T47D (cell line): ENCODE measurements at regions not wholly inside any gene's neighbourhood (a gene's known extent, or its start where the extent isn't known, plus 50 kb on each side); places are given as distances from the start of the nearest gene placed in this dataset.
"Not testable (repeated sequence)": the region's sequence is repeated elsewhere in the genome, so short reads cannot be mapped to it uniquely, and the experiment has no call there.

Experiments used
- DNase-seq, 2 experiments: peaks; one replicate each; pipeline versions ENCODE4 v3.0.0 to v3.0.0-alpha.2; 2011 to 2012; ENCODE audit warnings: low read depth in 1 of 2, low spot score in 1 of 2
- JUND ChIP-seq: IDR thresholded peaks from 2 replicates; pipeline ENCODE4 v1.6.1; 2012; ENCODE audit warnings: low read depth
- in situ Hi-C: cut with HindIII; loops from 2 replicates; pipeline ENCODE4 v1.10.0; 2016; ENCODE audit warnings: low sequenced_read_pairs, low pct_unique_long_range_greater_than_20kb

DNA sequence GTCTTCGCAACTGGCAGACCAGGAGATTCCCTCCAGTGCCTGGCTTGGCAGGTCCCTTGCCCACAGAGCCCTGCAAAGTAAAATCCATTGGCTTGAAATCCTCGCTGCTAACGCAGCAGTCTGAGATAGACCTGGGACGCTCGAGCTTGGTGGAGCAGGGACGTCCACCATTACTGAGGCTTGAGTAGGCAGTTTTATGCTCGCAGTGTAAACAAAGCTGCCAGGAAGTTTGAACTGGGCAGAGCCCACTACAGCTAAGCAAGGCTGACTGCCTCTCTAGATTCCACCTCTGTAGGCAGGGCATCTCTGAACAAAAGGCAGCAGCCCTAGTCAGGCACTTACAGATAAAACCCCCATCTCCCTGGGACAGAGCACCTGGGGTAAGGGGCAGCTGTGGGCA is 205.0 kb upstream of the MME start:
- DNase-seq, result no peak
- in situ Hi-C loops, result no loop called here
- no peak for TF ChIP-seq JUND

DNA sequence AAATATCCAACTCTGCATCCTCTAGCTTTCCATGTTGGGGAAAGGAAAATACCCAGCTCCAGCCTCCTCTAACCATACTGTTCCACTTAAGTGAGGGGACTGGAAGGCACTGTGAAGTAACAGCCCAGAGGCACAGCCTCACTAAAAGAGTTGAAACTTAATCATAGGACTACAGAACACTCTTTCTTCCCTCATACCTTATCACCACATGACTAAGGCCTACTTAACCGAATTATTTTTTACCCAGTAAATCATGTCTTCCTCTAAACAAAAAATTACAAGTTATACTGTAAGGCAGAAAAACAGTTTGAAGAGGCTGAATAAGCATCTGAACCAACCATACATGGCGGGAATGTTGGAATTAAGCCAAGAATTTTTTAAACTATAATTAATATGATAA is 207.4 kb upstream of the MME start:
- in situ Hi-C loops, result no loop called here

DNA sequence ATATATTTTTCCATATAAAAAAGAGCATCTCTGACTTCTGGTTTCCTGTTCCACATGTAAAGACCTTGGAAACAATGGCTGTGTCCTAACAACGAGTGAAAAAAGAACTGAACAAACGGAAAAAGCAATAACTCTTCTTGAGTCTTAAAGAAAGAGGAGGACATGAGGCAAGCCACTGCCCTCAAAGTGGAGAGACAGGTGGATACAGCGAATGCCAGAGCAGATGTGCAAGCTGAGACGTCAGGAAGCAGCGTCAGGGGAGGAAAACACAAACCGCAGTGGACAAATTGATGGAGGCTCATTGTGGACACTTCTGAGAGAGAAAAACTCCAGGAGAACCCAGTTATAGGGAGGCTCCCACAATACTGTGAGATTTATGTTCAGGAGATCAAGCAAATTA is 208.0 kb upstream of the MME start:
- DNase-seq, result peak in 1 of 2 experiments; percentile 35
- in situ Hi-C loops, result no loop called here

More for the DNA sequence above, 207.4 kb upstream of the MME start:
- no peak for TF ChIP-seq JUND
- no peak for DNase-seq

DNA sequence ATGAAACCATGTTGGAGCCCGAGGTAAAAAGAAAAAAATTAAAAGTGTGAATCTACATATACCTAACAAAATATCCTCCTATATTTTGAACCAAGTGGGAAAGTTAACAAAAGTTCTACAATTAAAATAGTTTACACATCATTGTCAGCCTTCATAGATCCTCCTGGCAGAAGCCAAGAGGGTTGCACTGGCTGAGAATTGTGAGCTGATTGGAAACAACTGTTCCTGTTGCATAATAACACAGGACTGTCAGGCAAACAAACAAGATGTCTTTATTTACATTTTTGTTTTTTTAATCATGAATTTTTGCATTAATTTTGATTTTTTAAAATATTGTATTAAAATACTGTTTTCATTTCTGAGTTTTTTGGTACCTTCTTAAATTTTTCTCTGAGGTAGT is 215.2 kb upstream of the MME start:
- DNase-seq, result no peak
- in situ Hi-C loops, result no loop called here
- no peak for TF ChIP-seq JUND

More for the DNA sequence above, 208.0 kb upstream of the MME start:
- no peak for TF ChIP-seq JUND

DNA sequence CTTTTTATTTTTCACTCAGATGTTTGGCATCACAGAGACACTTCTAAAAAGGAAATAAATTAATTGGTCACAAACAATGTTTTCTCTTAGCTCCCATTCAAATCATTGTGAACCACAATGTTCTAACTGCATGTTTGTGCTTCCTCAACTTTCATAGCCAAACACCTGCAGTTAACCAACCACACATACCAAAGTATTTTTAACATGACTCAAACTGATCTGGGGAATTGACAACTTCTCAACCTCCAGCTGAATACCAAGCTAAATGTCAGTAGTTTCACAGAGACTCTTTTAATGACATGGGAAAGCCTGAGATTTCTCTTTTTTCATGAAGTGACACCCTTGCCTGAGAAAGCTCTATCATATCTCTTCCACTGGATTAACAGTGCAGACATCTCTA is 217.9 kb upstream of the MME start:
- no peak for TF ChIP-seq JUND
- peak in 1 of 2 experiments; percentile 34 for DNase-seq
- in situ Hi-C loops, result no loop called here

DNA sequence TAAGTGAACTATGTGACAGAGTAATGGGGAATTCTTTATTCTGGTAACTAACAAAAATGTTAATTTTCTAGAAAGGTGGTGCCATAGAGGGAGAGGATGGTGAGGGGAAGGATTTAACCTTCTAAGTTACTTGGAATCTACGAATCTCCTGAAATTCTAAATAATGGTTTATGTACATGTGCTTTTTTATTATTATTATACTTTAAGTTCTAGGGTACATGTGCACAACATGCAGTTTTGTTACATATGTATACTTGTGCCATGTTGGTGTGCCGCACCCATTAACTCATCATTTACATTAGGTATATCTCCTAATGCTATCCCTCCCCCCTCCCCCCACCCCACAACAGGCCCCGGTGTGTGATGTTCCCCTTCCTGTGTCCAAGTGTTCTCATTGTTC is 227.1 kb upstream of the MME start:
- in situ Hi-C loops, DNase-seq: not testable (repeated sequence)

DNA sequence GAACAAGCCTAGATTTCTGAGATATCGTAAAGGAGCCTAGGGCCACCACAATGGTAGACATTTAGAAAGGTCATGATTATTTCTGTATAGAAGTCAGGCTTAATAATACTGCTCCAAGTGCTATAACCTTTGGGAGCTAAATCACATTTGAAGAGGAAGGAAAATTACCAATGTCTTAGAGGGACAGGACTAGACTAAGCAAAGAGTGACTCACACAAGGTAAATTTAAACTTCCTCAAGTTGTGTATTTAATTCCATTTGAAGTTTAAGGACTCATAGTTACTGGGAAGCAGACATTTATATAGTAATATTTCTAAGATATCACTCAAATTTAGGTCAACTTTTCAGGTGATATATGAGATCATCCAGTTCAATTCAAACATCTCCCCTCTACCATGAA is 227.6 kb upstream of the MME start:
- no peak for TF ChIP-seq JUND
- no peak for DNase-seq

DNA sequence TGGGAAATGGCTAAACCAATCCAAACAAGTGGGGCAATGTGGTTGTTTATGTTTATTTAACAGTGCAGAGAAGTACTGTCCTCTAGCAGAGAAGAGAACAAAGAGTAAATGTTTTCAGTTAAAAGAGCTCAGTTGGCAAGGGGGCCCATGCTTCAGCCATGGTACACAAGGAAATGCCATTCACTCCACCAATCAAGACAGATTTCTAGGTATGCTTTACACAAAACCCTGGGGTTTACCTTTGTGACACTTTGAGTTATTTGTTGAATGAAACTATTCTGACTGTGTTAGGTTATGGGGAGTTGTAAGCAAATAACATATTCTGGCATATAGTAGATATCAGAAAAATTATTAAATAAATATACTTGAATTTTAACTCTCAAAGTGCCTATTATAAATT is 228.5 kb upstream of the MME start:
- DNase-seq, result no peak
- in situ Hi-C loops, result no loop called here
- no peak for TF ChIP-seq JUND

More for the DNA sequence above, 227.6 kb upstream of the MME start:
- in situ Hi-C loops, result no loop called here

DNA sequence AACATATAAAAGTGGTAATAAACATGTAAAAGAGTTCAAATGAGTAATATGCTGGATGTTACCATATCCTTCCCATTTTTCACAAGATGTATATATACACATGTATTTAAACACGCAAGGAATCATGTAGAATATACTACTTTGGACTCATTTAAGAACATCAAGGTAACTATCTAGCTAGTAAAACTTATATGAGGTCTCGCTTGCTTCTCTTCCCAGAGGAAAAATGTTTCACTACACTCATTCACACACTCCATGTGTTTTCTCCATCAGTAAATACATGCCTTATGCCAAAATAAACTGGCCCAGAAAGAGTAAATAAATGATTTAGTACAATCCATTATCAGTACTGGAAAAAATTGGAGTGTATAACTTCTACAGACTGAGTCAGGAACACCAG is 229.2 kb upstream of the MME start:
- no peak for TF ChIP-seq JUND
- no peak for DNase-seq
- in situ Hi-C loops, result no loop called here

DNA sequence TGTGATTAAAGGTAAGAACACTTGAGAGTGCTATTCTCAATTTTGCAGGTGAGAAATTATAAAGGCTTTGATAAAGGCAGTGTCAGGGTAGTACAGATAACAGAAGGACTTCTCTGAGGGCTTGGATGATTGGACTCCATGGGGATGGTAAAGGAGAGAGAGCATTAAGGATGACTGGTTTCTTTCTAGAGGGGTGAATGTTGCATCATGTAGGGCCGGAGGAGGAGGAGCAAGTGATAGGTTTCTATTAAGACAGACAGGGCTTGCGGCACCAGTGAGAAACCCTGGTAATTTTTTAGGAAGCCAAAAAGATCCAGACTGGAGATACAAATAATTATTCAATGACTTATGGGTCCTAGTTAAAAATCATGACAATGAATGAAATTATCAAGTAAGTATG is 230.7 kb upstream of the MME start:
- no peak for TF ChIP-seq JUND
- no peak for DNase-seq
- in situ Hi-C loops, result no loop called here

DNA sequence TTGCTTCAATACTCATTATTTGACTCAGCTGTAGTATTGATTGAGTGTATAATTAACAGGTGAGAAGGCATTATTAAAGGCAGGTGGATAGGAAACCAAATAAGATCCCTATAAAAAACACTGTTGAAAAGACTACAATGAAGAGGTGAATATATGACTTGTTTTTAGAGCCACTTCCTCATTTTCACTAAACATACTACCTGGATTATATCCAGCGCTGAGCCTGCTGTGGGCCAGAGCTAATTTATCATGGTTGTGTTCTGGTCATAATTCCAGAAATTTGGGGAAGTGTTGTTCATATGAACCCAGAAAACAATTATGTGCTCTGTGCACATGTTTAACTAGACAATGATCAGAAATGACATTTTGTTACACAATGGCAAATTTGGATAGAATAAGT is 235.3 kb upstream of the MME start:
- in situ Hi-C loops, result no loop called here
- no peak for TF ChIP-seq JUND
- DNase-seq, result no peak

DNA sequence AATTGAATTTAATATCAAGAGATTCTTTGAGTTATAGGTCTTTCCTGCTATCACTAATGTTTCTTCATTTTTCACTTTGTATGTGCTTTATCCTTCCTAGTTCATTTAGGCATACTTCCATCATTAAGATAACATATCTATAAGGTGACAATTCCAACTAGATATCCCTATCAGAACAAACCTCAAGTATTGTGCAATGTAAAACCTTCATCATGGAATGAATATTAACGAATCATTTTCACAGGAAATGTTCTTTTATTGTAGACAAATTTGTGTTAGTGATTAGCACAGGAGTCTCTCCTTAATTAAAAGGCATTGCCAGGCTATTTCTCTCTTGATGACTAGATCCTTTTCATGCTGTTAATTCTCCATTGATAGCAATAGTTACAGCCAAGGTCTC is 236.5 kb upstream of the MME start:
- no peak for DNase-seq
- in situ Hi-C loops, result no loop called here
- no peak for TF ChIP-seq JUND

DNA sequence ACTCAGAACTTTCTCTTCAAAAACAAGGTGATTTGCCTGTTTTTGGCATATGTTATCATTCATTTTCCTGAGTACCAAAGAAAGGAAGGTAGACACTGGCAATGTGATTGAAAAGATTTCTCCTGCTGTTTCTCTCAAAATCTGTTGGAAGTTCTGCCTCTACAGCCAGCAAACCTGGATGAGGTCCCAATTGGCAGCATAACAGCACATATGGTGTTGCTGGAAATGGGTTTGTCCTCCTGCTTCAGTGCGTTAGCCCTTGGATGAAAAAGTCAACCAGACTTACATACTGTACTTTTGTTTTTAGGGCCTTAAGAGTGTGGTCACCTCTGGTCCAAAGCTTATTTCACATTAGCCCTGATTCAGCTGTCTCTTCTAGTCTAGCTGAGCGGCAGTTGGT is 237.6 kb upstream of the MME start:
- DNase-seq, result no peak
- in situ Hi-C loops, result no loop called here
- TF ChIP-seq JUND, result no peak

DNA sequence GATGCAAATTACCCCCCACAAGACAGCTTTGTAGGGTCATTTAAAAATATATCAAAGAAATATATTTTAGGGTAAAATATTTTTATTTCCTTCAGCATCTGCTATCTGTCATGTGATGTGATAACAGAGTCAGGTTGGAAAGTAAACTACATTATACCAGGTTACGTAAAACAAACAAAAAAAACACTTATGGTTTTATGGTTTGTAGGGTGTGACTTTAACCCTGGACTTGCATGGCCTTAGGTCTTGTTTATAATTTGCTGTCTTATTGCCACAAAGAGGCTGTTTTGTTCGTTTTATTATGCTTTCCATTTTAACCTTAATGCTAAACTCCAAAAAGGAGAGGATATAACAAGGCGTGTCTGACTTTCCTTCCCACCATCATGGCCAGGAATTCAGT is 244.5 kb upstream of the MME start:
- in situ Hi-C loops, result no loop called here
- no peak for DNase-seq
- TF ChIP-seq JUND, result no peak

DNA sequence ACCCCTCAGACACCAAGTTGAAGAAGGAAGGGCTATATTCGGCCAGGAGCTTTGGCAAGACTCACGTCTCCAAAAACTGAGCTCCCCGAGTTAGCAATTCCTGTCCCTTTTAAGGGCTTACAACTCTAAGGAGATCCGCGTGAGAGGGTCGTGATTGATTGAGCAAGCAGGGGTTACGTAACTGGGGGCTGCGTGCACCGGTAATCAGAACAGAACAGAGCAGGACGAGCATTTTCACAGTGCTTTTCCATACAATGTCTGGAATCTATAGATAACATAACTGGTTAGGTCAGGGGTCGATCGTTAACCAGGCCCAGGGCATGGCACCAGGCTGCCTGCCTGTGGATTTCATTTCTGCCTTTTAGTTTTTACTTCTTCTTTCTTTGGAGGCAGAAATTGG is 245.3 kb upstream of the MME start:
- in situ Hi-C loops, DNase-seq: not testable (repeated sequence)
